DMS79 treated with DMSO at 0.1 percent for 48 hours (cell line): ENCODE measurements at regions not wholly inside any gene's neighbourhood (a gene's known extent, or its start where the extent isn't known, plus 50 kb on each side); places are given as distances from the start of the nearest gene placed in this dataset.
A peak's percentile ranks its signal among the peaks of the same experiment; 100 is the strongest.
"Not testable (repeated sequence)": the region's sequence is repeated elsewhere in the genome, so short reads cannot be mapped to it uniquely, and the experiment has no call there.

Experiments
- DNase-seq: peaks from one replicate; lab custom pipeline; 2025; lab: John Stamatoyannopoulos, UW

- DNase-seq = no peak
Observed at GRCh38 chr6:27805347-27805746, 106.8 kb downstream of the OR2B2 start.

GRCh38 chr6:27804851-27805250 lies 107.3 kb downstream of the OR2B2 start:
- no peak for DNase-seq

- no peak for DNase-seq
Observed at GRCh38 chr6:27800731-27801373, 111.3 kb downstream of the OR2B2 start.

DNA sequence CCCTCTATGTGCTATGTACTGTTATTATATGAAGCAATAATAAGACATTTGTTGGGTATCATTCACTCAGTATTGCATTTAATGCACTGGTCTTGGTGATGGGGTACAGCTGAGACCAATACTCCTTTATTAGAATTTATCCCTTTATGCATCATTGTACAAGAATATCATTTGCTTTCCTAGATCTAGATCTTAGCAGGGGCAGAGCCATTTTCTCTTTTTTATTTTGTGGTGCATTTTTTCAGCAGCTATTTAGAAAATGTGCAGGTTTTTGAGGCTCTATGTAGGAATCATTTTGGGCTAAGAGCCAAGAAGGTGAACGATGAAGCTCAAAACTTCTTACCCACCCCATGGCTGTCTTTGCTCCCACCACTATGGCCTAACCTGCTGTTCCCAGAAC lies 114.2 kb downstream of the OR2B2 start:
- DNase-seq = no peak

GRCh38 chr6:27796736-27797481 lies 115.3 kb downstream of the OR2B2 start:
- not testable (repeated sequence) for DNase-seq

DNA sequence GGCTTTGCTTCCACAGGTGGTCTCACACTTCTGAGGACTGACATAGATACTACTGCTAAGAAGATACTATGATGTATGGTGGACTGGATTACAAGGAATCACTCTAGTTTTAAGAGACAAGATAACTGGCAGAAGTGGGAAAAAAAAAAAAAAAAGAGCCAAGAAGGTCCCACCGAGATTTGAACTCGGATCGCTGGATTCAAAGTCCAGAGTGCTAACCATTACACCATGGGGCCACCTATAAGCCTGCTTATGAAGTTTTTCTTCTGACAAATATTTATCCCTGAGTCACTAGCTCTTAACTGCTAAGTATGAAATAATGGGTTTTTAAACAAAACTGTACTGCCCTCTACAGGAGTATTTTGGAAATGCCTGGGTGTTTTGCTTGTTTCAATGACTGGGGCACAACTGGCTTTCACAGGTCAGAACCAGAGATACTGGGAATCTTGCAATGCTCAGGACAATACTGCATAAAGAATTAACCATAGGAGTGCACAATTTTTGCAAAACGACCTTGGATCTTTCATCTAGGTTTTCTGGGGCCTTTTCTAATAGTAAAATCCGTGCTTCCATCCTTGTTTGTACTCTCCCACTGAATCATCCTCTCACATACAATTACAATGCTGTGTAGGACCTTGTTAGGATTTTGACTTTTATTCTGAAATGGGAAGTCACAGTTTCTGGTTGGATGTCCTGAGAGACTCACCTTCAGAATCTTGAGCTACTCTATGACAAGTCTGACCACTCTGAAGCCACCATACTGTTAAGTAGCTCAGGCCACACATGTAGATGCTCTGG lies 116.3 kb downstream of the OR2B2 start:
- peak; percentile 63 for DNase-seq

DNA sequence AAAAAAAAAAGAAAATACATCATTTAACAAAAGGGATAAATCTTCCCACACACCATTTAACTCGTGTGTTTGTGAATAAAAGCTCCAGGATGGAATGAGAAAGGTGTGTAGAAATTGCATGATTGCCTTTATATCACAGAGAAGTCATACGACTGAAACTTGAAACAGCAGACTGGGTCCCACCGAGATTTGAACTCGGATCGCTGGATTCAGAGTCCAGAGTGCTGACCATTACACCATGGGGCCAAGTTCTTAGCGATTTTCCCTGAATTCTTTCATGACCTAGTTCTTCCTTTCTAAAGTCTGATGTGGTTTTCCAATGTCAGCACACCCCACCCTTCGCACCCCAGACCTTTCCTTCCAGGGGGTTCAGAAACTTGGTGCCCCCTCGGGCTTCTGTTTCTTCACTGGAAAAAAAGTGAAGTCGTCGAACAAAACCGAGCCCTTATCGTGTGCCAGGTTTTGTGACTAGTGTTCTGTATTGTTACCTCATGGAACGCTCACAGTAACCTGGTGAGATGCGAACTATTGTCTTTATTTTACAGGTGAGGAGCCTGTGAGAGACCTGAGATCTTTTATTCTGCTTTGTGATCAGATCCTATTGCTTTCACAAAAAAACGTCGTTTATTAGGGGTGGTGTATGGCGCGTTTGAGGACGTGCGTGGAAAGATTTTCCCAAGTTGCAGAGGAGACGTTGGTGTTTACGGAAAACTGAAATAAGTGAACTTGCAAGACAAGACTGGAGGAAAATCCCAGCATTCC lies 120.8 kb downstream of the OR2B2 start:
- DNase-seq = peak; percentile 20

DNA sequence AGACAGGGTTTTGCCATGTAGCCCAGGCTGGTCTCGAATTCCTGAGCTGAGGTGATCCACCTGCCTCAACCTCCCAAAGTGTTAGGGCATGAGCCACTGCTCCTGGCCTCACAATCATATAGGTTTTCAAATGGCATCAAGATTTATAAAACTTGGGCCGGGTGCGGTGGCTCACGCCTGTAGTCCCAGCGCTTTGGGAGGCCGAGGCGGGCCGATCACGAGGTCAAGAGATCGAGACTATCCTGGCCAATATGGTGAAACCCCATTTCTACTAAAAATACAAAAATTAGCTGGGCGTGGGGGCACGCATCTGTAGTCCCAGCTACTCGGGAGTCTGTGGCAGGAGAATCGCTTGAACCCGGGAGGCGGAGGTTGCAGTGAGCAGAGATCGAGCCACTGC lies 123.8 kb downstream of the OR2B2 start:
- DNase-seq = not testable (repeated sequence)

DNA sequence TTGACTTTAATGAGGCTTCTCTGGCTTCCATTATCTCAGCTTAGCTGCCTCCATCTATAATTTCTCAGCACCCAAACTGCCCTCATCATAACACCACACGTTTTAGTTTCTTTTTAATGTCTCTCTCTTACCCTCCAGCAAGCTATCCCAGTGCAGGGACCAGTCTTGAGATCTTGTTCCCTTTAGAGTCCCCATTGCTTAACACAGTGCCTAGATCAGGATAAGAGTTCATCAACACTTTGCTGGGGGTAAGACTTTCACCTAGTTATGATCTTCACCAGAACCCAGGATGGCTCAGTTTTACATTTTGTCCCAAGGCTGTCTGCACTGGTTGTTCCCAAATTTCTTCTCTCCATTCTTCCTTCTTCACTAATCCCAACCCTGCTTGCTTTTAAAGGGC lies 126.1 kb downstream of the OR2B2 start:
- no peak for DNase-seq

GRCh38 chr6:27785294-27785693 lies 126.9 kb downstream of the OR2B2 start:
- DNase-seq = no peak

- DNase-seq = no peak
Observed at GRCh38 chr6:27782748-27783147, 129.4 kb downstream of the OR2B2 start.

DNA sequence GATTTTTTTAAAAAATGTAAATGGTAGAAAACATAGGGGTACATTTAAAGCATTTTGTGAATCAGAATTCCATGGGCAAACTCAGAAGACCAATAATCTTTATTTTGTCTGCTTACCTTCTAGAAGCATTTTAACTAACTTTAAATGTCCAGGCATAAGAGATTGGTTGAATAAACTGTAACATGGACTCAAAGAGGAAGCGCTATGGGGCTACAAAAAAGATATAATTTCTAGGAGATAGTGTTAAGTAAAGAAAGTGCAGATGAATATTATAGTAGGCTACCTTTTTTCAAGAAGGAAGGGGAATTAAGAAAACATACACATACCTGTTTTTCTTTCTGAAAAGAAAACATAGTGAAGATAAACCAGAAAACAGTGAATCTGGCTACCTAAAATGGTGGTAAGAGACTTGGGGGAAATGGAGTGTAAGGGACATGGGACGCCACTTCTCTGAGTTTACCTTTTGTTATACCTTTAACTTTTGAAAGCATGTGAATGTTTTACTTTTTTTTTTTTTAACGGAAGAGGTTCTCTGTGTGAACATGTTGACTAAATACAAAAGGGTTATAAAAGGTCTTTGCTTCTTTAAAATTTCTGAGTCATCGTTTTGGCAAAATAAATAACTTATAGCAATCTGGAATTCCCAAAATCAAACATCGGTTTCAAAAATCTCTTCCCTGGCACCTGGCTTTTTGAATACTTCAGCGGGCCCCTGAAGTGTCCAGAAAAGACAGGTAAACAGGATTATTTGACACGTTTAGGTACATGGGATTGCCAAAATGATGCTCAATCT lies 133.4 kb downstream of the OR2B2 start:
- no peak for DNase-seq

GRCh38 chr6:27777614-27778355 lies 134.4 kb downstream of the OR2B2 start:
- DNase-seq = no peak

GRCh38 chr6:27777126-27777525 lies 135.1 kb downstream of the OR2B2 start:
- no peak for DNase-seq

- no peak for DNase-seq
Observed at GRCh38 chr6:27776504-27776903, 135.7 kb downstream of the OR2B2 start.

DNA sequence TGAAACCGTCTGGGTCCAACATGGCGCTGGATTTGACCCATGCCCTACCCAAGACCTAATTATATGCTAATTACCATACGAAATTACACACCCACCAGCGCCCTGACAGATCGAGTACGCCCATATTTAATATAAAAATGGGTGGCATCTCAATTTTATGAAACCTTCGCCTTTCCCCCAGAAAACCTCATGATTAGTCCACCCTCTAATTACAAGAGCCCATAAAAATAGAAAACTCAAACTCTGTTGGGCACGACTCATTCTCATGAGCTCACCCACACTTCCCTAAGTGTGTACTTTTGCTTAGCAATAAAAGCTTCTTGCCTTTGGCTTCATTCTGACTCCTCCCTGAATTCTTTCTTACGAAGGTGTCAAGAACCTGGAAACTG lies 136.4 kb downstream of the OR2B2 start:
- no peak for DNase-seq

DNA sequence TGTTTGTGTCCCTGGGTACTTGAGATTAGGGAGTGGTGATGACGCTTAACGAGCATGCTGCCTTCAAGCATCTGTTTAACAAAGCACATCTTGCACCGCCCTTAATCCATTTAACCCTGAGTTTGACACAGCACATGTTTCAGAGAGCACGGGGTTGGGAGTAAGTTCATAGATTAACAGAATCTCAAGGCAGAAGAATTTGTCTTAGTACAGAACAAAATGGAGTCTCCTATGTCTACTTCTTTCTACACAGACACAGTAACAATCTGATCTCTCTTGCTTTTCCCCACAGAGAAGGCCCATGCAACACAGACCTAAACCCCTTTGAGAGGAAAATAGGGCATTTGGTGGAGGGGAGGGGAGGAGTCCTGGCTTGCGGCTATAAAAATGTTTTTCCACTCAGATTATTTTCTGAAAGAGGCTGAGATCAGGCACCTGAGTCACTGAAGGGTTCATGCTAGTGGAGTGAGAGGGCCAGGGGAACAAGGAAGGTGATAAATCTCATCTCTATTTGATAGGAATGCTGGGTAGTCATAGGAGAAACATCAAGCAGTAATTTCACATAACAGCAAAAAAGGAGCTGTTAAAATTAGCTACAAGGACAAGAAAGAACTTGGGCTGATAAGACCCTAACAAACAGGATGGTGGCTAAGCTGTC lies 136.9 kb downstream of the OR2B2 start:
- not testable (repeated sequence) for DNase-seq

GRCh38 chr6:27774264-27774600 lies 138.0 kb downstream of the OR2B2 start:
- not testable (repeated sequence) for DNase-seq

- not testable (repeated sequence) for DNase-seq
Observed at GRCh38 chr6:27773542-27774263, 138.5 kb downstream of the OR2B2 start.
